ENCODE measurements at regions not wholly inside any gene's neighbourhood (a gene's known extent, or its start where the extent isn't known, plus 50 kb on each side); places are given as distances from the start of the nearest gene placed in this dataset.

- no peak for ATAC-seq
- WGBS, 3 donors = 72 to 80% (median 77%) methylated on average over 1 of the region's 1 CpG
- DNase-seq = no peak
- Histone ChIP-seq H3K4me1 (no peaks in the 10 kb centered on the region), H3K36me3 (ENCODE audit: insufficient read depth in 1 of 2, low read depth in 1 of 2) (no peaks in the 10 kb centered on the region), H3K27ac (no peak overlapping the region), H3K9me3 (no peaks in the 10 kb centered on the region), H3K27me3 (ENCODE audit: insufficient read depth in 3 of 3, low read length in 2 of 3) (no peaks in the 10 kb centered on the region), H3K4me3 (no peak overlapping the region)
- TF ChIP-seq CTCF (IDR thresholded peaks at IDR 0.05) = no peak
- intact Hi-C loops (cut with DNase I) = no loop called here
These were observed 537.6 kb downstream of the KLF5 start for GRCh38 chr13:73596382-73596781.

GRCh38 chr13:73593199-73593765, 534.5 kb downstream of the KLF5 start:
- Histone ChIP-seq H3K36me3 (ENCODE audit: insufficient read depth in 1 of 2, low read depth in 1 of 2) (no peaks in the 10 kb centered on the region), H3K4me3 (no peak overlapping the region), H3K27me3 (ENCODE audit: insufficient read depth in 3 of 3, low read length in 2 of 3) (no peaks in the 10 kb centered on the region), H3K4me1 (no peaks in the 10 kb centered on the region), H3K27ac (no peak overlapping the region), H3K9me3 (no peaks in the 10 kb centered on the region)
- intact Hi-C loops (cut with DNase I) = no loop called here
- ATAC-seq (no peak), DNase-seq (no peak)
- WGBS, 3 donors = 94 to 96% (median 95%) methylated on average over 6 of the region's 6 CpGs
- no peak for TF ChIP-seq CTCF (IDR thresholded peaks at IDR 0.05)

- H3K27me3 ChIP-seq (ENCODE audit: insufficient read depth in 3 of 3, low read length in 2 of 3) = no peaks in the 10 kb centered on the region
- 91 to 94% (median 94%) methylated on average over 6 of the region's 6 CpGs for WGBS, 3 donors
- H3K9me3 ChIP-seq = no peaks in the 10 kb centered on the region
- DNase-seq (no peak), ATAC-seq (no peak)
- H3K27ac ChIP-seq = no peak overlapping the region
- H3K36me3 ChIP-seq (ENCODE audit: insufficient read depth in 1 of 2, low read depth in 1 of 2) = no peaks in the 10 kb centered on the region
- H3K4me3 ChIP-seq = no peak overlapping the region
- intact Hi-C loops (cut with DNase I) = no loop called here
- TF ChIP-seq CTCF (IDR thresholded peaks at IDR 0.05) = no peak
- H3K4me1 ChIP-seq = no peaks in the 10 kb centered on the region
These were observed 533.1 kb downstream of the KLF5 start for GRCh38 chr13:73591861-73592260.

GRCh38 chr13:73590795-73591194, 532.0 kb downstream of the KLF5 start:
- intact Hi-C loops (cut with DNase I) = no loop called here
- no peak for DNase-seq
- Histone ChIP-seq H3K4me3 (no peak overlapping the region), H3K27ac (no peak overlapping the region), H3K4me1 (no peaks in the 10 kb centered on the region), H3K36me3 (ENCODE audit: insufficient read depth in 1 of 2, low read depth in 1 of 2) (no peaks in the 10 kb centered on the region), H3K27me3 (ENCODE audit: insufficient read depth in 3 of 3, low read length in 2 of 3) (no peaks in the 10 kb centered on the region), H3K9me3 (no peaks in the 10 kb centered on the region)
- no peak for ATAC-seq
- TF ChIP-seq CTCF (IDR thresholded peaks at IDR 0.05) = no peak

- Histone ChIP-seq H3K27me3 (ENCODE audit: insufficient read depth in 3 of 3, low read length in 2 of 3) (no peaks in the 10 kb centered on the region), H3K36me3 (ENCODE audit: insufficient read depth in 1 of 2, low read depth in 1 of 2) (no peaks in the 10 kb centered on the region), H3K4me1 (no peaks in the 10 kb centered on the region), H3K27ac (no peak overlapping the region), H3K4me3 (no peak overlapping the region), H3K9me3 (no peaks in the 10 kb centered on the region)
- 79 to 84% (median 84%) methylated on average over 2 of the region's 2 CpGs for WGBS, 3 donors
- ATAC-seq = no peak
- intact Hi-C loops (cut with DNase I) = no loop called here
- TF ChIP-seq CTCF (IDR thresholded peaks at IDR 0.05) = no peak
- no peak for DNase-seq
These were observed 526.4 kb downstream of the KLF5 start for GRCh38 chr13:73585236-73585635.
